ENCODE measurements at regions not wholly inside any gene's neighbourhood (a gene's known extent, or its start where the extent isn't known, plus 50 kb on each side); places are given as distances from the start of the nearest gene placed in this dataset.
"Not testable (repeated sequence)": the region's sequence is repeated elsewhere in the genome, so short reads cannot be mapped to it uniquely, and the experiment has no call there.

- H3K36me3 ChIP-seq: no peaks in the 10 kb centered on the region
- H3K4me3 ChIP-seq: no peak overlapping the region
- no peak overlapping the region for H3K27ac ChIP-seq
- H3K9me3 ChIP-seq: no peaks in the 10 kb centered on the region
- H3K4me1 ChIP-seq: no peaks in the 10 kb centered on the region
- TF ChIP-seq, protein P1, sequence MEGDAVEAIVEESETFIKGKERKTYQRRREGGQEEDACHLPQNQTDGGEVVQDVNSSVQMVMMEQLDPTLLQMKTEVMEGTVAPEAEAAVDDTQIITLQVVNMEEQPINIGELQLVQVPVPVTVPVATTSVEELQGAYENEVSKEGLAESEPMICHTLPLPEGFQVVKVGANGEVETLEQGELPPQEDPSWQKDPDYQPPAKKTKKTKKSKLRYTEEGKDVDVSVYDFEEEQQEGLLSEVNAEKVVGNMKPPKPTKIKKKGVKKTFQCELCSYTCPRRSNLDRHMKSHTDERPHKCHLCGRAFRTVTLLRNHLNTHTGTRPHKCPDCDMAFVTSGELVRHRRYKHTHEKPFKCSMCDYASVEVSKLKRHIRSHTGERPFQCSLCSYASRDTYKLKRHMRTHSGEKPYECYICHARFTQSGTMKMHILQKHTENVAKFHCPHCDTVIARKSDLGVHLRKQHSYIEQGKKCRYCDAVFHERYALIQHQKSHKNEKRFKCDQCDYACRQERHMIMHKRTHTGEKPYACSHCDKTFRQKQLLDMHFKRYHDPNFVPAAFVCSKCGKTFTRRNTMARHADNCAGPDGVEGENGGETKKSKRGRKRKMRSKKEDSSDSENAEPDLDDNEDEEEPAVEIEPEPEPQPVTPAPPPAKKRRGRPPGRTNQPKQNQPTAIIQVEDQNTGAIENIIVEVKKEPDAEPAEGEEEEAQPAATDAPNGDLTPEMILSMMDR (IDR thresholded peaks at IDR 0.05): peak; percentile 37 to 78 (median 68)
- no peak for TF ChIP-seq POLR2A (IDR thresholded peaks at IDR 0.05)
- no peak for DNase-seq
- intact Hi-C loops (cut with DNase I): loop anchor here (10.0 kb wide), 1 partner anchor 1995 kb away; no protein-coding TSS in a partner anchor
- WGBS, 2 donors: 6 to 7% methylated on average over 7 of the region's 7 CpGs
- H3K27me3 ChIP-seq: no peaks in the 10 kb centered on the region
Measured at GRCh38 chr4:18689308-18690115, 668.0 kb upstream of the LCORL start.

DNA sequence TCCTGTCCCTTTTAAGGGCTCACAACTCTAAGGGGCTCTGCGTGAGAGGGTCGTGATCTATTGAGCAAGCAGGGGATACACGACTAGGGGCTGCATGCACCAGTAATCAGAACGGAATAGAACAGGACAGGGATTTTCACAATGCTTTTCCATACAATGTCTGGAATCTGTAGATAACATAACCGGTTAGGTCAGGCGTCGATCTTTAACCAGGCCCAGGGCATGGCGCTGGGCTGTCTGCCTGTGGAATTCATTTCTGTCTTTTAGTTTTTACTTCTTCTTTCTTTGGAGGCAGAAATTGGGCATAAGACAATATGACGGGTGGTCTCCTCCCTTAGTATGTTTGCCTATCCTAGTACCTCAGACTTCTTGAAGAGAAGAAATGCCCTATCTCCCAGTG lies 666.8 kb upstream of the LCORL start:
- H3K9me3 ChIP-seq; H3K4me1 ChIP-seq; intact Hi-C loops (cut with DNase I); H3K27me3 ChIP-seq; H3K27ac ChIP-seq; DNase-seq; H3K4me3 ChIP-seq; H3K36me3 ChIP-seq: not testable (repeated sequence)
- WGBS, 2 donors: 76 to 77% methylated on average over 7 to 9 of the region's 9 CpGs

DNA sequence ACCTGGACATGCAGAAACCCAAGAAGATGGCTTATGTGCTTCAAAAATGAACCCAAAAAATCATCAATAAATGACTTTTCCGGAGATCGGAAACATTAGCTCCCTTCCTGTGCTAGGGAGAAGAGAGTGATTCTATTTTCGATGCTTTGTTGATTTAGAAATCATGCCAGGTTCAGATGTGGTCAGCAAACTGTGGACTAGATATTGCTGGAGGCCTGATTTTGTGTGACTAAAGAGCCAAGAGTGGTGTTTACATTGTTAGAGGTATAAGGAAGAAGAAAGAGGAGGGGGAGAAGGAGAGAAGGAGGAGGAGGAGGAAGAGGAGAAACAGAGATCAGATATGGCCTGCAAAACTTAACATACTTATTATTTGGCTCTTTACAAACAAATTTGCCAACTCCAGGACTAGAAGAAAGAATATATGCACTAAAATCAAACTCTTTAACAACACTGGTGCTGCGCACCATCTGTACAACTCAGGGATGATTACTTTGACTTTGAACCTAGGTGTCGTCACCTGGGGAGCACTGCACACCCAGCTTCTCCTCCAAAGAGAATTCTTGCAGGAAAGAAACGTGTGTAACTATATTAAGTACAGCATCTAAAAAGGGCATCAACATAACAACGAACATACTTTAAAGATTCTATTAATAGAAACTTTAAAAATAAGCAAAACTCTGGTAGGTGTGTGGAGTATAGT lies 664.9 kb upstream of the LCORL start:
- no peaks in the 10 kb centered on the region for H3K27me3 ChIP-seq
- no peak overlapping the region for H3K4me3 ChIP-seq
- intact Hi-C loops (cut with DNase I): no loop called here
- no peaks in the 10 kb centered on the region for H3K4me1 ChIP-seq
- no peak for DNase-seq
- WGBS, 2 donors: 65 to 66% methylated on average over 7 of the region's 7 CpGs
- H3K9me3 ChIP-seq: no peaks in the 10 kb centered on the region
- no peaks in the 10 kb centered on the region for H3K36me3 ChIP-seq
- H3K27ac ChIP-seq: no peak overlapping the region
- no peak for TF ChIP-seq POLR2A (IDR thresholded peaks at IDR 0.05)
- TF ChIP-seq, protein P1 (IDR thresholded peaks at IDR 0.05): no peak

DNA sequence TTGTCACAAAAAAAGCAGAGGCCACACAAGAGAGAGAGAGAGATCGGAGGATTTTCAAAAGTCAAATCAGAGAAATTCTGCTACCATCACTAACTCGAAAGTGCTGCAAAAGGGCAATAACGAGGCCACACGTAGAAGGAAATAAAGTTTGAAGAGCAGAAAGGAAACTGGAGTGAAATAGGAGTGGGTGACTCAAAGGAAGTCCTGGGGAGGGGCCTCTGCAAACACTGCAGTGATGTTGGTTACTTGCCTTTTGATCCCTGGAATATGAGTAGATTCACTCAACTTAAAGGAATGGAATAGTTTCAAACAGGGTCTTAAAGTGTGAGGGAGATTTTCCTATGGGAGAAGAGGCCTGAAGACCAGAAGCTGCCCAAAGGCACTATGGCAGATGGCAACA lies 663.4 kb upstream of the LCORL start:
- H3K27ac ChIP-seq: no peak overlapping the region
- 69 to 77% methylated on average over 4 of the region's 4 CpGs for WGBS, 2 donors
- no peak for TF ChIP-seq POLR2A (IDR thresholded peaks at IDR 0.05)
- TF ChIP-seq, protein P1 (IDR thresholded peaks at IDR 0.05): no peak
- intact Hi-C loops (cut with DNase I): no loop called here
- no peak for DNase-seq
- no peaks in the 10 kb centered on the region for H3K36me3 ChIP-seq
- no peaks in the 10 kb centered on the region for H3K9me3 ChIP-seq
- no peak overlapping the region for H3K4me3 ChIP-seq
- no peaks in the 10 kb centered on the region for H3K4me1 ChIP-seq
- H3K27me3 ChIP-seq: no peaks in the 10 kb centered on the region

DNA sequence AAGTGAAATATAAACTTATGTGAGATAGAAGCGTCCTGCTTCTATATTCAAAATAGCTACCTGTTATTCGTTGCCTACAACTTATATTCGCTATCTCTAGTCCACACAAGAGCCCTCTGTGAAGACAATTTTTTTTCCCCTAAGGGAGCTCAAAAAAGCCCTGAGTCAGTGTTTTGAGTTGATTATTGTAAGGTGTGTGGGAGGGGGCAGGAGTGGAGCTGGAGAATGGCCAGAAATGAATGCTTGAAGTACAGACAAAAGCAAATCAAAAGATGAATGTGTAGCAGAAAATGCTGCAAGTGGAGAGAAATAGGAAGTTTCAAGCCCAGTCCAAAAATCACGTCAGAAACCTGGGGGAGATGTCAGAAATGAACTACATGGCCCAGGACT lies 655.0 kb upstream of the LCORL start:
- H3K27me3 ChIP-seq: no peaks in the 10 kb centered on the region
- H3K4me3 ChIP-seq: no peak overlapping the region
- H3K36me3 ChIP-seq: no peaks in the 10 kb centered on the region
- intact Hi-C loops (cut with DNase I): no loop called here
- H3K27ac ChIP-seq: no peak overlapping the region
- no peak for DNase-seq
- no peaks in the 10 kb centered on the region for H3K9me3 ChIP-seq
- no peak for TF ChIP-seq POLR2A (IDR thresholded peaks at IDR 0.05)
- no peaks in the 10 kb centered on the region for H3K4me1 ChIP-seq
- WGBS, 2 donors: 55 to 63% methylated on average over 4 of the region's 4 CpGs

Measured in esophagus squamous epithelium (tissue), 5 donors.